Uterus (tissue), 3 donors: ENCODE measurements at regions not wholly inside any gene's neighbourhood (a gene's known extent, or its start where the extent isn't known, plus 50 kb on each side); places are given as distances from the start of the nearest gene placed in this dataset.

Source experiments
- DNase-seq, 2 donors: peaks; one replicate each; pipeline ENCODE4 v3.0.0-alpha.2; 2019 to 2020
- H3K27ac ChIP-seq, 2 donors: fragments of 200-600 bp; sonication (generic); 1 replicate in 1 of 2; 2 replicates in 1 of 2; pipeline ENCODE4 v1.5.1; 2016 to 2018
- H3K27me3 ChIP-seq, 2 donors: fragments of 200-600 bp; sonication (generic); one replicate each; pipeline ENCODE4 v1.5.1; 2018 to 2019; ENCODE audit warnings: control low read depth in 1 of 2
- H3K36me3 ChIP-seq, 2 donors: fragments of 200-600 bp; sonication (generic); one replicate each; pipeline ENCODE4 v1.5.1; 2019; ENCODE audit warnings: control low read depth in 1 of 2
- H3K4me1 ChIP-seq, 2 donors: fragments of 200-600 bp; sonication (generic); one replicate each; pipeline ENCODE4 v1.5.1; 2018 to 2019; ENCODE audit warnings: control low read depth in 1 of 2
- H3K4me3 ChIP-seq, 2 donors: fragments of 200-600 bp; sonication (generic); 1 replicate in 1 of 2; 2 replicates in 1 of 2; pipeline ENCODE4 v1.5.1; 2018 to 2019; ENCODE audit warnings: mild to moderate bottlenecking in 1 of 2
- H3K9me3 ChIP-seq, 2 donors: fragments of 200-600 bp; sonication (generic); one replicate each; pipeline ENCODE4 v1.5.1; 2019; ENCODE audit warnings: control low read depth in 1 of 2
- POLR2A ChIP-seq, 2 donors: fragments of 450-650 bp; IDR thresholded peaks; one replicate each; pipeline ENCODE4 v1.6.1; 2016; ENCODE audit warnings: antibody characterized with exemption in 2 of 2, mild to moderate bottlenecking in 1 of 2, moderate library complexity in 1 of 2
- intact Hi-C: fragments of 100-400 bp; cut with DNase I; formaldehyde crosslinking; loops from one replicate; pipeline ENCODE4 v1.15.1; 2023; ENCODE audit warnings: low total_unique reads
- TF ChIP-seq, protein P1 (sequence below), 4 experiments: fragments of 200-600 bp in 2 of 4; fragments of 450-650 bp in 2 of 4; sonication (generic) in 2 of 4; IDR thresholded peaks; one replicate each; pipeline ENCODE4 v1.5.1; 2016 to 2019; ENCODE audit warnings: antibody characterized with exemption in 4 of 4, mild to moderate bottlenecking in 2 of 4, moderate library complexity in 1 of 4
- donor health status: DM: yes; HTN: yes; CAD: no.

- Histone ChIP-seq H3K27me3 (no peaks in the 10 kb centered on the region), H3K36me3 (no peaks in the 10 kb centered on the region), H3K4me3 (no peak overlapping the region), H3K9me3 (no peaks in the 10 kb centered on the region), H3K27ac (no peak overlapping the region), H3K4me1 (no peaks in the 10 kb centered on the region)
- TF ChIP-seq, protein P1, sequence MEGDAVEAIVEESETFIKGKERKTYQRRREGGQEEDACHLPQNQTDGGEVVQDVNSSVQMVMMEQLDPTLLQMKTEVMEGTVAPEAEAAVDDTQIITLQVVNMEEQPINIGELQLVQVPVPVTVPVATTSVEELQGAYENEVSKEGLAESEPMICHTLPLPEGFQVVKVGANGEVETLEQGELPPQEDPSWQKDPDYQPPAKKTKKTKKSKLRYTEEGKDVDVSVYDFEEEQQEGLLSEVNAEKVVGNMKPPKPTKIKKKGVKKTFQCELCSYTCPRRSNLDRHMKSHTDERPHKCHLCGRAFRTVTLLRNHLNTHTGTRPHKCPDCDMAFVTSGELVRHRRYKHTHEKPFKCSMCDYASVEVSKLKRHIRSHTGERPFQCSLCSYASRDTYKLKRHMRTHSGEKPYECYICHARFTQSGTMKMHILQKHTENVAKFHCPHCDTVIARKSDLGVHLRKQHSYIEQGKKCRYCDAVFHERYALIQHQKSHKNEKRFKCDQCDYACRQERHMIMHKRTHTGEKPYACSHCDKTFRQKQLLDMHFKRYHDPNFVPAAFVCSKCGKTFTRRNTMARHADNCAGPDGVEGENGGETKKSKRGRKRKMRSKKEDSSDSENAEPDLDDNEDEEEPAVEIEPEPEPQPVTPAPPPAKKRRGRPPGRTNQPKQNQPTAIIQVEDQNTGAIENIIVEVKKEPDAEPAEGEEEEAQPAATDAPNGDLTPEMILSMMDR (IDR thresholded peaks at IDR 0.05) = no peak
- TF ChIP-seq POLR2A (IDR thresholded peaks at IDR 0.05) = no peak
- no peak for DNase-seq
- intact Hi-C loops = no loop called here
These were observed 80.8 kb upstream of the CLNK start for GRCh38 chr4:10765386-10765785.

DNA sequence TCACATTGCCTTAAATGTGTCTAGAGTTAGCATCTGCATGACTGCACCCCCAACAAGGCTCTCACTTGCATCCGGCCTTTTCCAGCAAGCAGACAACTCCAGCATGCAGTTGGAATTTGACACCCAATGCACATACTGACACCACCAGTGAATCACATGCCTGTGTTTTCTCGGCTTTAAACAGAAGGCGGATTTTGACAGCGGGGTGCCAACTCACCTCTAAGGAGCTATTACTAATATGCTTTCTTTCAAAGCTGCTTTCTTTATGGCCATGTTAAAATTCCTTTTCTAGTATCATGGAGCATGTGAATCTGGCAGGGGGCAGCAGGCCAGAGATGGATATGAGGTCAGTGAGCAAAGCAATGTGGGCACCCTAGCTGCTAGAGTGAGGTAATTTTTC, 78.0 kb upstream of the CLNK start:
- Histone ChIP-seq H3K9me3 (no peaks in the 10 kb centered on the region), H3K36me3 (no peaks in the 10 kb centered on the region), H3K27ac (no peak overlapping the region), H3K4me1 (no peaks in the 10 kb centered on the region), H3K4me3 (no peak overlapping the region), H3K27me3 (no peaks in the 10 kb centered on the region)
- no peak for DNase-seq
- TF ChIP-seq POLR2A (IDR thresholded peaks at IDR 0.05) = no peak
- TF ChIP-seq, protein P1 (IDR thresholded peaks at IDR 0.05) = no peak
- intact Hi-C loops = no loop called here

DNA sequence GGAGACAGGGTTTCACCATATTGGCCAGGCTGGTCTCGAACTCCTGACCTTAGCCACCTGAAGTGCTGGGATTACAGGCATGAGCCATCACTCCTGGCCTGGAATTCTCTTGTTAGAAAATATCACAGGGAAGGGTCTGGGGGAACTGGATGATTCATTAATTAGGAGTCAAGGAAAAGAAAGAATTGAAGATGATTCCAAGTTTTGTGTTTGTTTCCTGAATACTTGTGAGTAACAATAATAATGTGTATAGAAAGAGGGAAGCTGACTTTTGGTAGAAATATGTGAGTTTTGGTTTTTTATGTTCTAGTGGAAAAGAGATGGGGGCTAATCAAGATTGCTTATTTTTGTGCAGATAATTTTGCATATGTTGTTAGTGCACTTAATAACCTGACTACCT, 77.3 kb upstream of the CLNK start:
- Histone ChIP-seq H3K36me3 (no peaks in the 10 kb centered on the region), H3K9me3 (no peaks in the 10 kb centered on the region), H3K4me3 (no peak overlapping the region), H3K27ac (no peak overlapping the region), H3K4me1 (no peaks in the 10 kb centered on the region), H3K27me3 (no peaks in the 10 kb centered on the region)
- TF ChIP-seq, protein P1 (IDR thresholded peaks at IDR 0.05) = no peak
- TF ChIP-seq POLR2A (IDR thresholded peaks at IDR 0.05) = no peak
- intact Hi-C loops = no loop called here
- no peak for DNase-seq

DNA sequence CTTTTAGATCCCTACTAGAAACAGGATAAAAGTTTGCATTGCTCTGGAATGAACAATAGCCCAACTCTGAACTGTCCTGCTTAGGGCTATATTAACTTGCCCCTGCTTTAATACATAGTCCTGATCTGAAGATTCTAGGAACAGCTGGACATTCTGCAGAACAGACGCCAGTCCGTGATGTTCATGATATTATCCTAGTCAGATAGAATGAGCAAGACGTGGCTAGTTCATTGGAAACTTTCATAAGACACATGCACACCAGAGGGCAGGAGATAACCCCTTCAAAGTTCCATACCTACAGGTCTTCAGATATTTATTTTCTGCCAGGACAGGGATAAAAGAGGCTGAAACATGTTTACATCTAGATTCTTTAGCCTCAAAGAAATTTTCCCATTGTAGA, 75.5 kb upstream of the CLNK start:
- no peak for DNase-seq
- H3K27me3 ChIP-seq = no peaks in the 10 kb centered on the region
- intact Hi-C loops = no loop called here
- no peaks in the 10 kb centered on the region for H3K9me3 ChIP-seq
- H3K4me1 ChIP-seq = no peaks in the 10 kb centered on the region
- no peak overlapping the region for H3K4me3 ChIP-seq
- H3K36me3 ChIP-seq = no peaks in the 10 kb centered on the region
- no peak overlapping the region for H3K27ac ChIP-seq
- TF ChIP-seq, protein P1 (IDR thresholded peaks at IDR 0.05) = no peak
- no peak for TF ChIP-seq POLR2A (IDR thresholded peaks at IDR 0.05)

GRCh38 chr4:10758906-10759305, 74.3 kb upstream of the CLNK start:
- Histone ChIP-seq H3K9me3 (no peaks in the 10 kb centered on the region), H3K36me3 (no peaks in the 10 kb centered on the region), H3K27ac (no peak overlapping the region), H3K27me3 (no peaks in the 10 kb centered on the region), H3K4me1 (no peaks in the 10 kb centered on the region), H3K4me3 (no peak overlapping the region)
- DNase-seq = no peak
- intact Hi-C loops = no loop called here
- TF ChIP-seq, protein P1 (IDR thresholded peaks at IDR 0.05) = no peak
- no peak for TF ChIP-seq POLR2A (IDR thresholded peaks at IDR 0.05)
